IMR-90 (cell line): ENCODE measurements at regions not wholly inside any gene's neighbourhood (a gene's known extent, or its start where the extent isn't known, plus 50 kb on each side); places are given as distances from the start of the nearest gene placed in this dataset.

Experiments used
- ATAC-seq: fragments of 200-7000 bp; cut with Tn5 transposase; 2 replicates; pipeline ENCODE4 v1.9.1; 2020; ENCODE audit warnings: low read depth, mild to moderate bottlenecking, moderate library complexity
- BruUV-seq: library from RNA; stranded (reverse); fragments of 400-500 nt; replicated peaks from 2 replicates; lab custom pipeline; 2021; lab: Mats Ljungman, UMichigan
- CTCF ChIA-PET: fragments of 300-600 bp; formaldehyde crosslinking; extraction: SDS; loops from one replicate; lab custom pipeline; 2021; ENCODE audit warnings: antibody characterized with exemption; lab: Yijun Ruan, JAX
- POLR2A ChIA-PET: fragments of 300-600 bp; sonication (Branson Sonifier 250); formaldehyde crosslinking; loops from one replicate; lab custom pipeline; 2022; ENCODE audit warnings: antibody characterized with exemption; ENCODE audit not compliant: unreplicated experiment; lab: Charles Lee
- DNase-seq: peaks from one replicate; pipeline ENCODE4 v3.0.0; 2013
- H2AFZ ChIP-seq: replicated peaks from 2 replicates; pipeline ENCODE3; 2013; ENCODE audit warnings: low read length, mild to moderate bottlenecking; ENCODE audit not compliant: poor library complexity
- H2AK5ac ChIP-seq: 2 replicates; pipeline ENCODE4 v1.6.1; 2013; ENCODE audit warnings: low read depth, low read length, inconsistent platforms
- H2AK9ac ChIP-seq: replicated peaks from 2 replicates; pipeline ENCODE3; 2013; ENCODE audit warnings: mild to moderate bottlenecking, low read depth, low read length, moderate library complexity; ENCODE audit not compliant: poor library complexity
- H2BK120ac ChIP-seq: 2 replicates; pipeline ENCODE4 v1.6.1; 2013; ENCODE audit warnings: low read depth, low read length, inconsistent platforms
- H2BK15ac ChIP-seq: 3 replicates; pipeline ENCODE4 v1.6.1; 2013; ENCODE audit warnings: low read depth, low read length, inconsistent platforms
- H2BK20ac ChIP-seq: 2 replicates; pipeline ENCODE4 v1.6.1; 2013; ENCODE audit warnings: low read depth, mild to moderate bottlenecking, inconsistent platforms, low read length, moderate library complexity
- H2BK5ac ChIP-seq: 2 replicates; pipeline ENCODE4 v1.6.1; 2013; ENCODE audit warnings: mild to moderate bottlenecking, low read depth, low read length, inconsistent platforms; ENCODE audit not compliant: poor library complexity, severe bottlenecking
- H3K14ac ChIP-seq: replicated peaks from 2 replicates; pipeline ENCODE4 v1.6.1; 2013; ENCODE audit warnings: low read depth, low read length, inconsistent platforms
- H3K18ac ChIP-seq: 2 replicates; pipeline ENCODE4 v1.6.1; 2013; ENCODE audit warnings: low read depth, low read length, control low read depth
- H3K23ac ChIP-seq: 2 replicates; pipeline ENCODE4 v1.6.1; 2013; ENCODE audit warnings: low read depth, low read length, inconsistent platforms
- H3K27ac ChIP-seq: 2 replicates; pipeline ENCODE4 v1.5.1; 2013; ENCODE audit warnings: mild to moderate bottlenecking, control low read depth, low read length; ENCODE audit not compliant: insufficient read depth
- H3K27me3 ChIP-seq: 2 replicates; pipeline ENCODE4 v1.6.1; 2013; ENCODE audit warnings: low read length; ENCODE audit not compliant: control insufficient read depth, insufficient read depth
- H3K36me3 ChIP-seq: 2 replicates; pipeline ENCODE4 v1.6.1; 2013; ENCODE audit warnings: low read length, mixed read lengths; ENCODE audit not compliant: control insufficient read depth, insufficient read depth
- H3K4ac ChIP-seq: 2 replicates; pipeline ENCODE4 v1.6.1; 2013; ENCODE audit warnings: low read depth, low read length, inconsistent platforms
- H3K4me1 ChIP-seq: 2 replicates; pipeline ENCODE4 v1.6.1; 2013; ENCODE audit warnings: low read length, mixed read lengths; ENCODE audit not compliant: control insufficient read depth, insufficient read depth
- H3K4me2 ChIP-seq: 2 replicates; pipeline ENCODE4 v1.6.1; 2013; ENCODE audit warnings: low read depth, mild to moderate bottlenecking, control low read depth, low read length, moderate library complexity
- H3K4me3 ChIP-seq: 2 replicates; pipeline ENCODE4 v1.5.1; 2013; ENCODE audit warnings: low read depth, mild to moderate bottlenecking, control low read depth, low read length, moderate library complexity; ENCODE audit not compliant: insufficient read depth
- H3K56ac ChIP-seq: 2 replicates; pipeline ENCODE4 v1.6.1; 2013; ENCODE audit warnings: low read length, inconsistent platforms; ENCODE audit not compliant: insufficient read depth; ENCODE audit errors: extremely low read depth
- H3K79me1 ChIP-seq, 2 experiments: 2 replicates each; pipeline ENCODE4 v1.6.1; 2013; ENCODE audit warnings: low read length in 2 of 2, inconsistent platforms in 1 of 2, low read depth in 1 of 2
- H3K9ac ChIP-seq: 2 replicates; pipeline ENCODE4 v1.6.1; 2013; ENCODE audit warnings: low read depth, low read length, control low read depth
- H3K9me1 ChIP-seq: 2 replicates; pipeline ENCODE4 v1.6.1; 2013; ENCODE audit warnings: low read length, inconsistent platforms; ENCODE audit not compliant: insufficient read depth
- H3K9me3 ChIP-seq: 2 replicates; pipeline ENCODE4 v1.6.1; 2013; ENCODE audit warnings: low read length; ENCODE audit not compliant: control insufficient read depth, insufficient read depth
- H4K20me1 ChIP-seq: 2 replicates; pipeline ENCODE4 v1.6.1; 2013; ENCODE audit warnings: low read length, inconsistent platforms; ENCODE audit not compliant: insufficient read depth
- H4K5ac ChIP-seq: 2 replicates; pipeline ENCODE4 v1.6.1; 2013; ENCODE audit warnings: mild to moderate bottlenecking, low read depth, low read length, control low read depth
- H4K8ac ChIP-seq, 2 experiments: 2 replicates each; pipeline ENCODE4 v1.6.1; 2013; ENCODE audit warnings: low read depth in 2 of 2, low read length in 2 of 2, control low read depth in 1 of 2, inconsistent platforms in 1 of 2
- H4K91ac ChIP-seq: 2 replicates; pipeline ENCODE4 v1.6.1; 2013; ENCODE audit warnings: low read depth, low read length, inconsistent platforms; ENCODE audit not compliant: insufficient read depth
- BHLHE40 ChIP-seq: fragments of 150-350 bp; IDR thresholded peaks from 2 replicates; pipeline ENCODE4 v1.6.1; 2016; ENCODE audit warnings: mild to moderate bottlenecking, low read depth, low read length
- CEBPB ChIP-seq: IDR thresholded peaks from 2 replicates; pipeline ENCODE4 v1.6.1; 2012; ENCODE audit warnings: low read depth, low read length, improper control_type of control experiment
- CHD1 ChIP-seq: IDR thresholded peaks from 2 replicates; pipeline ENCODE4 v1.6.1; 2012; ENCODE audit warnings: low read depth, low read length, improper control_type of control experiment
- FOS ChIP-seq: fragments of 150-350 bp; IDR thresholded peaks from 2 replicates; pipeline ENCODE4 v1.6.1; 2016; ENCODE audit warnings: low read depth, low read length
- MAFK ChIP-seq: IDR thresholded peaks from 2 replicates; pipeline ENCODE4 v1.6.1; 2012; ENCODE audit warnings: low read depth, low read length, improper control_type of control experiment
- MAZ ChIP-seq: IDR thresholded peaks from 2 replicates; pipeline ENCODE4 v1.6.1; 2012; ENCODE audit warnings: low read depth, mild to moderate bottlenecking, low read length, improper control_type of control experiment, moderate library complexity, borderline replicate concordance
- MXI1 ChIP-seq: IDR thresholded peaks from 2 replicates; pipeline ENCODE4 v1.6.1; 2012; ENCODE audit warnings: low read depth, mild to moderate bottlenecking, low read length, moderate library complexity, borderline replicate concordance
- NFE2L2 ChIP-seq: fragments of 150-350 bp; IDR thresholded peaks from 2 replicates; pipeline ENCODE4 v1.6.1; 2016; ENCODE audit warnings: low read depth, mild to moderate bottlenecking, low read length
- POLR2A ChIP-seq: IDR thresholded peaks from 2 replicates; pipeline ENCODE4 v1.6.1; 2012; ENCODE audit warnings: mild to moderate bottlenecking, low read depth, low read length
- RAD21 ChIP-seq: IDR thresholded peaks from 2 replicates; pipeline ENCODE4 v1.6.1; 2012; ENCODE audit warnings: low read length, improper control_type of control experiment
- RCOR1 ChIP-seq: IDR thresholded peaks from 2 replicates; pipeline ENCODE4 v1.6.1; 2012; ENCODE audit warnings: mild to moderate bottlenecking, low read length, improper control_type of control experiment; ENCODE audit not compliant: insufficient replicate concordance
- RFX5 ChIP-seq: IDR thresholded peaks from 2 replicates; pipeline ENCODE4 v1.8.0; 2012; ENCODE audit warnings: low read depth, mild to moderate bottlenecking, low read length, moderate library complexity
- SMC3 ChIP-seq: fragments of 150-350 bp; IDR thresholded peaks from 2 replicates; pipeline ENCODE4 v1.6.1; 2016; ENCODE audit warnings: low read depth, mild to moderate bottlenecking, antibody characterized with exemption, low read length, moderate library complexity
- dilution Hi-C: fragments of 300-500 bp; cut with HindIII; formaldehyde crosslinking; loops from one replicate; pipeline ENCODE4 v1.14.3; 2018; ENCODE audit warnings: low sequenced_read_pairs; ENCODE audit not compliant: unreplicated experiment
- in situ Hi-C: fragments of 300-500 bp; cut with MboI; formaldehyde crosslinking; loops from 3 replicates; pipeline ENCODE4 v1.14.3; 2019; ENCODE audit warnings: low sequenced_read_pairs, inconsistent platforms, mixed read lengths
- intact Hi-C: fragments of 100-400 bp; cut with micrococcal nuclease; formaldehyde crosslinking; loops from 2 replicates; pipeline ENCODE4 v1.10.0; 2022
- TF ChIP-seq, protein P1 (sequence below): fragments of 150-350 bp; IDR thresholded peaks from 2 replicates; pipeline ENCODE4 v1.6.1; 2017; ENCODE audit warnings: mild to moderate bottlenecking, antibody characterized with exemption, low read length, low read depth
- TF ChIP-seq, protein P2 (sequence below): fragments of 150-350 bp; IDR thresholded peaks from 2 replicates; pipeline ENCODE4 v1.6.1; 2016; ENCODE audit warnings: low read depth, mild to moderate bottlenecking, low read length, moderate library complexity, borderline replicate concordance
- TF ChIP-seq, protein P3 (sequence below): conservative IDR thresholded peaks from 2 replicates; pipeline ENCODE4 v1.5.1; 2012; ENCODE audit warnings: mild to moderate bottlenecking, low read depth, low read length, improper control_type of control experiment

DNA sequence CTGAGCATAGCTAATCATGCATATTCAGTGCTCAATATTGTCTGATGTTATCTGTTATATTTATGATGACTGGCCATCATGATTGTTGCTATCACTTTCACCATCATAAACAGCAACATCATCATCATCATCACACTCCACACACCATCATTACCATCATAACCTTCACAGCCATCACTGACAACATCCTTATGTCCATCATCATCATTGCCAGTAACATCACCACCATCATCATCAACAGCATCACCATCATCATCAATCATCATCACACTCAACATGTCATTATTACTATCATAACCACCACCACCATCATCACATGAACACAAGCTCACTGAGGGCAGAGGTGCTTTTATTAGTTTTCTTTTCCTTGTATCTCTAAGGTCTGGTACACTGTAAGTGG is 75.9 kb downstream of the MBD3L1 start:
- no peak overlapping the region for H3K18ac ChIP-seq
- H3K9ac ChIP-seq = no peak overlapping the region
- no peak overlapping the region for H3K14ac ChIP-seq
- H3K4me1 ChIP-seq = no peaks in the 10 kb centered on the region
- intact Hi-C loops = no loop called here
- no peak overlapping the region for H3K4ac ChIP-seq
- in situ Hi-C loops = no loop called here
- no peaks in the 10 kb centered on the region for H4K20me1 ChIP-seq
- ChIA-PET POLR2A (no interaction called here), CTCF (no interaction called here)
- peaks cover 30% of the 10 kb centered on the region for H3K9me3 ChIP-seq
- no peak overlapping the region for H3K56ac ChIP-seq
- no peak overlapping the region for H3K23ac ChIP-seq
- H2AFZ ChIP-seq = no peak overlapping the region
- H4K5ac ChIP-seq = no peak overlapping the region
- DNase-seq = no peak
- ATAC-seq = no peak
- H2BK5ac ChIP-seq = no peak overlapping the region
- H4K91ac ChIP-seq = no peak overlapping the region
- H3K4me2 ChIP-seq = no peak overlapping the region
- no peaks in the 10 kb centered on the region for H3K36me3 ChIP-seq
- TF ChIP-seq MAZ (no peak), FOS (no peak), RFX5 (no peak), MAFK (no peak), SMC3 (no peak), CHD1 (no peak), POLR2A (no peak), RCOR1 (no peak), BHLHE40 (no peak), NFE2L2 (no peak), CEBPB (no peak), MXI1 (no peak), RAD21 (no peak)
- TF ChIP-seq, protein P1, sequence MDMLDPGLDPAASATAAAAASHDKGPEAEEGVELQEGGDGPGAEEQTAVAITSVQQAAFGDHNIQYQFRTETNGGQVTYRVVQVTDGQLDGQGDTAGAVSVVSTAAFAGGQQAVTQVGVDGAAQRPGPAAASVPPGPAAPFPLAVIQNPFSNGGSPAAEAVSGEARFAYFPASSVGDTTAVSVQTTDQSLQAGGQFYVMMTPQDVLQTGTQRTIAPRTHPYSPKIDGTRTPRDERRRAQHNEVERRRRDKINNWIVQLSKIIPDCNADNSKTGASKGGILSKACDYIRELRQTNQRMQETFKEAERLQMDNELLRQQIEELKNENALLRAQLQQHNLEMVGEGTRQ = no peak
- TF ChIP-seq, protein P2, sequence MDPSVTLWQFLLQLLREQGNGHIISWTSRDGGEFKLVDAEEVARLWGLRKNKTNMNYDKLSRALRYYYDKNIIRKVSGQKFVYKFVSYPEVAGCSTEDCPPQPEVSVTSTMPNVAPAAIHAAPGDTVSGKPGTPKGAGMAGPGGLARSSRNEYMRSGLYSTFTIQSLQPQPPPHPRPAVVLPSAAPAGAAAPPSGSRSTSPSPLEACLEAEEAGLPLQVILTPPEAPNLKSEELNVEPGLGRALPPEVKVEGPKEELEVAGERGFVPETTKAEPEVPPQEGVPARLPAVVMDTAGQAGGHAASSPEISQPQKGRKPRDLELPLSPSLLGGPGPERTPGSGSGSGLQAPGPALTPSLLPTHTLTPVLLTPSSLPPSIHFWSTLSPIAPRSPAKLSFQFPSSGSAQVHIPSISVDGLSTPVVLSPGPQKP = no peak
- TF ChIP-seq, protein P3, sequence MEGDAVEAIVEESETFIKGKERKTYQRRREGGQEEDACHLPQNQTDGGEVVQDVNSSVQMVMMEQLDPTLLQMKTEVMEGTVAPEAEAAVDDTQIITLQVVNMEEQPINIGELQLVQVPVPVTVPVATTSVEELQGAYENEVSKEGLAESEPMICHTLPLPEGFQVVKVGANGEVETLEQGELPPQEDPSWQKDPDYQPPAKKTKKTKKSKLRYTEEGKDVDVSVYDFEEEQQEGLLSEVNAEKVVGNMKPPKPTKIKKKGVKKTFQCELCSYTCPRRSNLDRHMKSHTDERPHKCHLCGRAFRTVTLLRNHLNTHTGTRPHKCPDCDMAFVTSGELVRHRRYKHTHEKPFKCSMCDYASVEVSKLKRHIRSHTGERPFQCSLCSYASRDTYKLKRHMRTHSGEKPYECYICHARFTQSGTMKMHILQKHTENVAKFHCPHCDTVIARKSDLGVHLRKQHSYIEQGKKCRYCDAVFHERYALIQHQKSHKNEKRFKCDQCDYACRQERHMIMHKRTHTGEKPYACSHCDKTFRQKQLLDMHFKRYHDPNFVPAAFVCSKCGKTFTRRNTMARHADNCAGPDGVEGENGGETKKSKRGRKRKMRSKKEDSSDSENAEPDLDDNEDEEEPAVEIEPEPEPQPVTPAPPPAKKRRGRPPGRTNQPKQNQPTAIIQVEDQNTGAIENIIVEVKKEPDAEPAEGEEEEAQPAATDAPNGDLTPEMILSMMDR = no peak
- H2AK9ac ChIP-seq = no peak overlapping the region
- H2BK120ac ChIP-seq = no peak overlapping the region
- no peaks in the 10 kb centered on the region for H3K79me1 ChIP-seq
- dilution Hi-C loops = no loop called here
- H3K9me1 ChIP-seq = no peaks in the 10 kb centered on the region
- no TSS peak for BruUV-seq
- H3K27ac ChIP-seq = no peak overlapping the region
- H2BK20ac ChIP-seq = no peak overlapping the region
- no peak overlapping the region for H2AK5ac ChIP-seq
- no peak overlapping the region for H3K4me3 ChIP-seq
- no peak overlapping the region for H4K8ac ChIP-seq
- H2BK15ac ChIP-seq = no peak overlapping the region
- no peaks in the 10 kb centered on the region for H3K27me3 ChIP-seq
